HG03460 (cell line): ENCODE measurements at regions not wholly inside any gene's neighbourhood (a gene's known extent, or its start where the extent isn't known, plus 50 kb on each side); places are given as distances from the start of the nearest gene placed in this dataset.
"Not testable (repeated sequence)": the region's sequence is repeated elsewhere in the genome, so short reads cannot be mapped to it uniquely, and the experiment has no call there.

Experiments
- ATAC-seq: cut with Tn5 transposase; IDR thresholded peaks from one replicate; pipeline ENCODE4 v1.9.1; 2021; ENCODE audit not compliant: unreplicated experiment

GRCh38 chr17:5745111-5745813 lies 161.0 kb upstream of the NLRP1 start:
- no peak for ATAC-seq

GRCh38 chr17:5747276-5747675 lies 163.0 kb upstream of the NLRP1 start:
- no peak for ATAC-seq

GRCh38 chr17:5747964-5748363 lies 163.7 kb upstream of the NLRP1 start:
- ATAC-seq = no peak

GRCh38 chr17:5753421-5753820 lies 169.1 kb upstream of the NLRP1 start:
- no peak for ATAC-seq

GRCh38 chr17:5757314-5757907 lies 173.1 kb upstream of the NLRP1 start:
- no peak for ATAC-seq

- ATAC-seq = no peak
Measured at GRCh38 chr17:5758651-5759050, 174.3 kb upstream of the NLRP1 start.

- ATAC-seq = no peak
Measured at GRCh38 chr17:5759501-5759925, 175.2 kb upstream of the NLRP1 start.

GRCh38 chr17:5762191-5762590 lies 177.9 kb upstream of the NLRP1 start:
- no peak for ATAC-seq

- no peak for ATAC-seq
Measured at GRCh38 chr17:5763595-5764306, 179.4 kb upstream of the NLRP1 start.

- ATAC-seq = no peak
Measured at GRCh38 chr17:5769593-5770354, 185.5 kb upstream of the NLRP1 start.

- no peak for ATAC-seq
Measured at GRCh38 chr17:5770441-5771270, 186.3 kb upstream of the NLRP1 start.

- not testable (repeated sequence) for ATAC-seq
Measured at GRCh38 chr17:5771271-5771577, 186.9 kb upstream of the NLRP1 start.

- not testable (repeated sequence) for ATAC-seq
Measured at GRCh38 chr17:5772017-5772416, 187.7 kb upstream of the NLRP1 start.

GRCh38 chr17:5772720-5773119 lies 188.4 kb upstream of the NLRP1 start:
- ATAC-seq = no peak

GRCh38 chr17:5773816-5774360 lies 189.6 kb upstream of the NLRP1 start:
- ATAC-seq = no peak

GRCh38 chr17:5775098-5775497 lies 190.8 kb upstream of the NLRP1 start:
- ATAC-seq = no peak

GRCh38 chr17:5780476-5780875 lies 196.2 kb upstream of the NLRP1 start:
- no peak for ATAC-seq

- no peak for ATAC-seq
Measured at GRCh38 chr17:5781236-5781927, 197.1 kb upstream of the NLRP1 start.

- ATAC-seq = no peak
Measured at GRCh38 chr17:5783269-5783668, 199.0 kb upstream of the NLRP1 start.

- no peak for ATAC-seq
Measured at GRCh38 chr17:5783851-5784250, 199.5 kb upstream of the NLRP1 start.
